ENCODE measurements at regions not wholly inside any gene's neighbourhood (a gene's known extent, or its start where the extent isn't known, plus 50 kb on each side); places are given as distances from the start of the nearest gene placed in this dataset.

DNA sequence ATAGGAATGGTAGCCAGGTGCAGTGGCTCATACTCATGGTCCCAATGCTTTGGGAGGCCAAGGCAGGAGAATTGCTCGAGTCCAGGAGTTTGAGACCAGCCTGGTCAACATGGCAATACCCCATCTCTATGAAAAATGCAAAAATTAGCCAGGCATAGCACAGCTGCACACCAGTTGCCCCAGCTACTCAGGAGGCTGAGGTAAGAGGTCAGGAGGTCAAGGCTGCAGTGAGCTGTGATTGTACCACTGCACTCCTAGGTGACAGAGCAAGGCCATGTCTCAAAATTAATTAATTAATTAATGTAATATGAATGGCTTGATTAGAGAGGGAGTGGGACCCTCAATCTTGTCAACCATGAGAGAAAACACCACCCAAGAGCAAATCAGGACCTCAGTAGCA is 198.7 kb upstream of the DUSP10 start:
- no peak for DNase-seq

- no peak for DNase-seq
Measured at GRCh38 chr1:221939607-221940006, 197.7 kb upstream of the DUSP10 start.

- DNase-seq = no peak
Measured at GRCh38 chr1:221937155-221937953, 195.5 kb upstream of the DUSP10 start.

DNA sequence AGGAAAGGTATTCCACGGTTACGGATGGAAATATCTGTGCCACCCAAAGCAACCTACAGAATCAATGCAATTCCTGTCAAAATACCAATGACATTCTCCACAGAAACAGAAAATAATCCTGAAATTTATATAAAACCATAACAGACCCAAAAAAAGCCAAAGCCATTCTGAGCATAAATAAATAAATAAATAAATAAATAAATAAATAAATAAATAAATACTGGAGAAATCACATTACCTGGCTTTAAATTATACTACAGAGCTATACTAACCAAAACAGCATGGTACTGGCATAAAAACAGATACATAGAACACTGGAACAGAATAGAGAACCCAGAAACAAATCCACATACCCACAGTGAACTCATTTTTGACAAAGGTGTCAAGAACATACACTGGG is 191.9 kb upstream of the DUSP10 start:
- DNase-seq = no peak

GRCh38 chr1:221926441-221926840 is 184.6 kb upstream of the DUSP10 start:
- no peak for DNase-seq

- DNase-seq = no peak
Measured at GRCh38 chr1:221925947-221926346, 184.1 kb upstream of the DUSP10 start.

GRCh38 chr1:221923929-221924598 is 182.2 kb upstream of the DUSP10 start:
- DNase-seq = no peak

- DNase-seq = no peak
Measured at GRCh38 chr1:221921936-221922335, 180.0 kb upstream of the DUSP10 start.

DNA sequence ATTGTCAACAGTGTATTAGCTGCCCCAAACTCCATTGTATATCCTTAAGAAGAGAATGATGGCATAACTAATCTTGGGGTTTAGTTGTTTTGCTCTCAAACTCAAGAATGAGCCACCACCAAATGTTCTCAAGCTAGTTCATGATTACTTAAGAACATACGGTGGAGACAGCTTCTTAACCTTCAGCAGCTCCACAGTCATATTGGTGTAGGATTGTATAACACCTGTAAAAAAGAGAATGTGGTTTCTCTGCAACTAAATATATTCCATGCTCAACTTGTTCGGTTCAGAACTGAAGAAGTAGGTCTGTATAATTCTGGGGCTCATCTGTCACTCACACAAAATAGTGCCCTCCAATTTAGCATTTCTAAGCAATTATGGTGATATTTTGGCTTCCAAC is 177.9 kb upstream of the DUSP10 start:
- no peak for DNase-seq

GRCh38 chr1:221919341-221919740 is 177.5 kb upstream of the DUSP10 start:
- DNase-seq = no peak

DNA sequence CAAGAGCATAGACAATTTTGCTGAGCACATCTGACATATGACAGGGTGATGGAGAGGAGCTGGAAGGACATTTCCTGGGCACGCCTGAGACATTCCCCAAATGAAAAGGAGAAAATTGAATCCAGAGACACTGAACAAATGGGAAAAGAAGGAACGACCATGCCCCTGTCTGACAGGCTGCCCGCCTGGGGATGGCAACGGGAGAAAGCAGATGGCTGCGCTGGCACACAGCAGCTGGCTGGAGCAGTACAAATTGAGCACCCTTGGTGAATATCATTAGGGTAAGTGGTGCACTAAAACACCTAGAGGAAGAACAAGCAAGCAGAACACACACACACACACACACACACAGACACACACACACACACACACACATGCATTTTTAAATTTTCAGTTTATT is 174.3 kb upstream of the DUSP10 start:
- DNase-seq = no peak

- DNase-seq = no peak
Measured at GRCh38 chr1:221915764-221916163, 173.9 kb upstream of the DUSP10 start.

GRCh38 chr1:221913351-221913892 is 171.5 kb upstream of the DUSP10 start:
- DNase-seq = no peak

DNA sequence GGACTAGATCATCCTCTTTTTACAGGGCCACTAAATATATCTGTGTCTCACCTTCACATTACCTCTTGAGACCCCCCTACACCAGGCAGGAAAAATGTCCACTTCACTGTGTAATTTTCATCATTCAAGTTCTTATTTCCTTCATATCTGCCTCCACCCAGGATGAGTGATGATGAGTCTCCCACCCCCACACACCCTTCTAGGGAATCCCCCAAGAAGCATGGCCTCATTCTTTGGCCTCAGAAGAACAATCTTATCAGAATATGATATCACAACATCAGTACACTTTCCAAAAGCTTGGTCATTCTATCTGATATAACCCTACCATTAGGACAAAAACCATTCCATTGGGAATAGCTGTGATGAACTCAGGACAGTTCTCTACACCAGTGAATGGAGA is 170.3 kb upstream of the DUSP10 start:
- DNase-seq = no peak

- DNase-seq = no peak
Measured at GRCh38 chr1:221911714-221912113, 169.8 kb upstream of the DUSP10 start.

GRCh38 chr1:221910222-221910621 is 168.3 kb upstream of the DUSP10 start:
- no peak for DNase-seq

GRCh38 chr1:221908573-221908972 is 166.7 kb upstream of the DUSP10 start:
- DNase-seq = no peak

DNA sequence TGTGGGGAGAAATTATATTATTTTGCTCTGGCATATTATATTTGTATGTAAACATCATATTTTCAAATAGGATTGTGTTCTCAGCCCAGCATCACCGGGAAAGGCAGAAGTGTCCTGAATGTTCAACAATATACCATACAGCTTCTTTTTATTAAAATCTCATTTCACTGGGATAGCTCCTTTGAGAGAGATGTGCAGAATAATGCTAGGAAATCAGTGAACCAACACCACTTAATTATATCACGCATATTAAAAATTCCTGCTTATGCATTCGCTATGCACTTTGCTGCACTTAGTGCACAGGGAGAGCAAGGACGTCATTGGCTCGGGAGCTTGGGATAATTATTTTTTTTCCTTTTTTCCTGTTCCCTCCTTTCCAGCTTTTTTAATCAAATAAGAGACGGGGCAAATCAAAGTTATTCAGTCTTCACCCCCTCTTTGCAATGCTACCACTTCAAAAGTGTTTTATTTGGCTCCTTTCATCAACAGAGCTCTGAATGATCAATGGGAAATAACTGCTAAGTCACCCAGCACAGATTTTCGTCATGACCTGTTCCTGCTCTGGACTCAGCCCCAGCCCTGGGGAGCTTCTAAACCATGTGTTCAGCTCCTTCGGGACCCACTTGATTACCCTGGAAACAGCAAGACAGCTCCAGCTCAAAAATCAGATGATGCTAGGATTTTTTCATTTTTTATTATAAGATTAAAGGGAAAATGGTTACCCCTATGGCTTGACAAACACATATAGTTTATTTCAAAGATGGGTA is 165.5 kb upstream of the DUSP10 start:
- DNase-seq = no peak

- DNase-seq = no peak
Measured at GRCh38 chr1:221905802-221906201, 163.9 kb upstream of the DUSP10 start.

GRCh38 chr1:221904319-221904718 is 162.4 kb upstream of the DUSP10 start:
- no peak for DNase-seq

GRCh38 chr1:221903594-221903993 is 161.7 kb upstream of the DUSP10 start:
- no peak for DNase-seq

GRCh38 chr1:221902961-221903360 is 161.1 kb upstream of the DUSP10 start:
- no peak for DNase-seq

DNA sequence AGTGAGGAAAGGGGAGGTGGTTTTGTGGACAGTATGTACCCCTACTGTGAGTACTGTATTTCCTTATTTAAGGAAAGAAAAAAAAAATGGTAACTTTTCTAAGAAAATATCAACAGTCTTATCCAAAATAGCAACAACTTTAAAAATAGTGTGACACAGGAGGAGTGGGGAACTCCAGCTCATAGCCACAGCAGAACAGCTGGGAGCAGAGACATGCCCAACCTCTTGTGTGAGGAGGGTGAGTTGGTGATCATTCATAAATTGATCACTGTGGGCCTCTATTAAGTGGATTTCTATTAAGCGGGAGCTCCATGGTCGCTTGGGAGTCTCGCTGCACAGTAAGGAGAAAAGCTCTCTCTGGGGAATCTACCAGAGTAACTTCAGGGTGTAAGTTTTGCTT is 158.8 kb upstream of the DUSP10 start:
- no peak for DNase-seq

DNA sequence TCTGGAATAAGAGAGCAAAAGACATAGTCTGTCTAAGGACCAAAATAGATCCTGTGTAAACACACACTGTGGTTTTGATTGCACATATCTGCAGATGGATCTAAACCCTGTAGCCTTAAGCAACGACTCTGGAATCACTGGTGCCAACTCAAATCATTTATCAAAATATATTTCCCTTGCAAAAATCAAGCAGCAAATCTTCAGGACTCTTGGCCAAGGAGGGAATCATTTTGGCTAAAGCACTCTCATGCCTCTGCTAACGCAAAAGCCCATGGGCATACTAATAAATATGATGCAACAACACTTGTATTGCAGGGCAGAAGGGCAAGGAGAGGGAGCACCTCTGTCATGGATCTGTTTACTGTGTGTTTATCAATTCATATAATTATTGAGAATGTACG is 155.4 kb upstream of the DUSP10 start:
- no peak for DNase-seq

Data from activated CD4-positive, alpha-beta T cell treated with anti-CD3 and anti-CD28 coated beads, Interleukin-2, amount 50 U/mL, for 1 hour (primary cell).